H9 (cell line): ENCODE measurements at regions not wholly inside any gene's neighbourhood (a gene's known extent, or its start where the extent isn't known, plus 50 kb on each side); places are given as distances from the start of the nearest gene placed in this dataset.
A peak's percentile ranks its signal among the peaks of the same experiment; 100 is the strongest.

Experiments
- DNase-seq: peaks from one replicate; pipeline ENCODE4 v3.0.0-alpha.2; 2017
- H2AFZ ChIP-seq: one replicate; pipeline ENCODE4 v1.6.1; 2013; ENCODE audit warnings: mild to moderate bottlenecking, low read length, control low read depth, moderate library complexity
- H2AK5ac ChIP-seq: 2 replicates; pipeline ENCODE4 v1.6.1; 2013; ENCODE audit warnings: low read length, control low read depth, mixed read lengths; ENCODE audit not compliant: insufficient read length
- H2BK120ac ChIP-seq: one replicate; pipeline ENCODE4 v1.6.1; 2013; ENCODE audit warnings: low read depth, mild to moderate bottlenecking, low read length, control low read depth, inconsistent platforms; ENCODE audit not compliant: poor library complexity, severe bottlenecking
- H2BK12ac ChIP-seq: 2 replicates; pipeline ENCODE4 v1.6.1; 2013; ENCODE audit warnings: low read length, control low read depth, mixed read lengths, low read depth; ENCODE audit not compliant: insufficient read length
- H2BK15ac ChIP-seq: 2 replicates; pipeline ENCODE4 v1.6.1; 2013; ENCODE audit warnings: low read depth, low read length, control low read depth
- H2BK20ac ChIP-seq: one replicate; pipeline ENCODE4 v1.6.1; 2013; ENCODE audit warnings: low read depth, mild to moderate bottlenecking, low read length, control low read depth, inconsistent platforms; ENCODE audit not compliant: poor library complexity, severe bottlenecking
- H2BK5ac ChIP-seq: 2 replicates; pipeline ENCODE4 v1.6.1; 2013; ENCODE audit warnings: low read length, control low read depth, mixed read lengths; ENCODE audit not compliant: insufficient read length
- H3K14ac ChIP-seq: 2 replicates; pipeline ENCODE4 v1.6.1; 2013; ENCODE audit warnings: low read length, control low read depth; ENCODE audit not compliant: insufficient read depth
- H3K18ac ChIP-seq: 2 replicates; pipeline ENCODE4 v1.6.1; 2013; ENCODE audit warnings: low read depth, mild to moderate bottlenecking, mixed read lengths, low read length, control low read depth; ENCODE audit not compliant: insufficient read length
- H3K23ac ChIP-seq: 2 replicates; pipeline ENCODE4 v1.6.1; 2013; ENCODE audit warnings: low read length, control low read depth, mixed read lengths, low read depth; ENCODE audit not compliant: insufficient read length
- H3K23me2 ChIP-seq: 2 replicates; pipeline ENCODE4 v1.6.1; 2013; ENCODE audit warnings: low read depth, mild to moderate bottlenecking, mixed read lengths, low read length, control low read depth; ENCODE audit not compliant: insufficient read length, poor library complexity, severe bottlenecking
- H3K27ac ChIP-seq: 2 replicates; pipeline ENCODE4 v1.5.1; 2013; ENCODE audit warnings: low read length, control low read depth, mixed read lengths, low read depth; ENCODE audit not compliant: insufficient read length
- H3K27me3 ChIP-seq: 2 replicates; pipeline ENCODE4 v1.6.1; 2013; ENCODE audit warnings: low read length, control low read depth, inconsistent platforms; ENCODE audit not compliant: insufficient read depth
- H3K4ac ChIP-seq: 2 replicates; pipeline ENCODE4 v1.6.1; 2013; ENCODE audit warnings: low read depth, mild to moderate bottlenecking, control low read depth, inconsistent platforms, low read length, moderate library complexity
- H3K4me1 ChIP-seq: 2 replicates; pipeline ENCODE4 v1.6.1; 2013; ENCODE audit warnings: low read length, control low read depth, inconsistent platforms; ENCODE audit not compliant: insufficient read depth
- H3K4me2 ChIP-seq: 2 replicates; pipeline ENCODE4 v1.6.1; 2013; ENCODE audit warnings: low read length, control low read depth, mixed read lengths; ENCODE audit not compliant: insufficient read length, insufficient read depth
- H3K56ac ChIP-seq: 2 replicates; pipeline ENCODE4 v1.6.1; 2013; ENCODE audit warnings: low read depth, mild to moderate bottlenecking, mixed read lengths, low read length, control low read depth; ENCODE audit not compliant: insufficient read length
- H3K79me1 ChIP-seq: 2 replicates; pipeline ENCODE4 v1.6.1; 2013; ENCODE audit warnings: low read depth, mild to moderate bottlenecking, moderate library complexity, low read length, control low read depth, inconsistent platforms; ENCODE audit not compliant: insufficient read depth, poor library complexity, severe bottlenecking
- H3K79me2 ChIP-seq: 2 replicates; pipeline ENCODE4 v1.6.1; 2013; ENCODE audit warnings: low read length, control low read depth, inconsistent platforms; ENCODE audit not compliant: insufficient read depth
- H3K9ac ChIP-seq: 2 replicates; pipeline ENCODE4 v1.6.1; 2013; ENCODE audit warnings: low read length, control low read depth, mixed read lengths; ENCODE audit not compliant: insufficient read length; ENCODE audit errors: extremely low read depth
- H3K9me3 ChIP-seq: one replicate; pipeline ENCODE4 v1.6.1; 2013; ENCODE audit warnings: low read depth, low read length, inconsistent platforms; ENCODE audit not compliant: control insufficient read depth
- H3T11ph ChIP-seq: one replicate; pipeline ENCODE4 v1.6.1; 2013; ENCODE audit warnings: mild to moderate bottlenecking, low read length, control low read depth, inconsistent platforms
- H4K20me1 ChIP-seq: one replicate; pipeline ENCODE4 v1.6.1; 2013; ENCODE audit not compliant: control insufficient read depth, insufficient read length, insufficient read depth
- H4K5ac ChIP-seq: 2 replicates; pipeline ENCODE4 v1.6.1; 2013; ENCODE audit warnings: low read depth, mild to moderate bottlenecking, mixed read lengths, low read length, control low read depth; ENCODE audit not compliant: insufficient read length
- H4K8ac ChIP-seq: replicated peaks from 2 replicates; pipeline ENCODE4 v1.6.1; 2013; ENCODE audit warnings: low read length, control low read depth, mixed read lengths, low read depth; ENCODE audit not compliant: insufficient read length
- H4K91ac ChIP-seq: 2 replicates; pipeline ENCODE4 v1.6.1; 2013; ENCODE audit warnings: low read depth, mild to moderate bottlenecking, moderate library complexity, mixed read lengths, low read length, control low read depth; ENCODE audit not compliant: insufficient read length
- H3K27ac Mint-ChIP-seq, 3 experiments: 2 replicates in 2 of 3; 3 replicates in 1 of 3; pipeline ENCODE4 v1.8.0; 2020 to 2021; ENCODE audit warnings: mixed read lengths in 3 of 3, mild to moderate bottlenecking in 1 of 3, moderate library complexity in 1 of 3
- H3K27me3 Mint-ChIP-seq: 2 replicates; pipeline ENCODE4 v1.8.0; 2021; ENCODE audit warnings: low read depth, mild to moderate bottlenecking, moderate library complexity, mixed read lengths
- H3K36me3 Mint-ChIP-seq, 3 experiments: 2 replicates in 2 of 3; 3 replicates in 1 of 3; pipeline ENCODE4 v1.8.0; 2020 to 2021; ENCODE audit warnings: low read depth in 3 of 3, mixed read lengths in 3 of 3; ENCODE audit not compliant: insufficient read depth in 1 of 3
- H3K4me1 Mint-ChIP-seq, 2 experiments: 2 replicates each; pipeline ENCODE4 v1.8.0; 2020; ENCODE audit warnings: mixed read lengths in 2 of 2
- H3K4me3 Mint-ChIP-seq, 2 experiments: 2 replicates in 1 of 2; 3 replicates in 1 of 2; pipeline ENCODE4 v1.8.0; 2020 to 2021; ENCODE audit warnings: mild to moderate bottlenecking in 2 of 2, mixed read lengths in 2 of 2, moderate library complexity in 1 of 2
- H3K9me3 Mint-ChIP-seq, 2 experiments: 2 replicates in 1 of 2; 3 replicates in 1 of 2; pipeline ENCODE4 v1.8.0; 2020; ENCODE audit warnings: mild to moderate bottlenecking in 2 of 2, mixed read lengths in 2 of 2, moderate library complexity in 1 of 2
- WGBS: extraction: QIAGEN DNeasy Blood & Tissue Kit; methylation state at CpG from one replicate; pipeline ENCODE4 v1.1.7; 2013; ENCODE audit warnings: missing lambda C conversion rate, low lambda C conversion rate, mixed read lengths; ENCODE audit not compliant: insufficient read length; ENCODE audit errors: extremely low coverage; 5-methylcytosine and 5-hydroxymethylcytosine counted together
- TF ChIP-seq, protein P1 (sequence below): fragments of 200-600 bp; sonication (generic); conservative IDR thresholded peaks from 3 replicates; pipeline ENCODE4 v1.8.0; 2021; ENCODE audit warnings: antibody characterized with exemption, mild to moderate bottlenecking

DNA sequence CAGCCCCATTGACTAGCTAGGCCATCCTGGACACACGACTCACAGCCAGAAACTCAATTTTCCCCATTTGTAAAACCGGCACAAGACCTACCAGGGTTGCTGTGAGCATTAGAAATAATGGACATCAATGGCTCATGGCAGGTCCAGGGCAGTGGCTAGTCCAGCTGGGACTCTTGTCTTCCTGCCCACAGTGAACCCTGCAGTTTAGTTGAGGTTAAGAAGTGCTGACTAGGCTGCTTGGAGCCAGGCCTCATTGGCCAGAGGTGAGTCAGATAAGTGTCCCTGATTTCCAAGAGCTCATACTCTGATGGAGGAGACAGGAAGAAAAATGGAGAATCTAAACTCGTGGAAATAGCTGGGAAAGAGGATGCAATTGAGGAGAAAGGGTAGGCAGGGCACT lies 123.4 kb upstream of the ZNF92 start:
- H3K9me3 ChIP-seq, result no peaks in the 10 kb centered on the region
- H2AK5ac ChIP-seq, result no peak overlapping the region
- H3K27ac Mint-ChIP-seq, result no peak overlapping the region
- no peak overlapping the region for H4K8ac ChIP-seq
- H3K27me3 Mint-ChIP-seq, result no peaks in the 10 kb centered on the region; the same call in 1 of the 2 replicates
- no peak overlapping the region for H3K18ac ChIP-seq
- no peaks in the 10 kb centered on the region for H3K79me1 ChIP-seq
- H4K5ac ChIP-seq, result no peak overlapping the region
- no peak overlapping the region for H3K14ac ChIP-seq
- H3K9me3 Mint-ChIP-seq, result no peaks in the 10 kb centered on the region
- H3K23me2 ChIP-seq, result peaks cover 5% of the 10 kb centered on the region
- TF ChIP-seq, protein P1, sequence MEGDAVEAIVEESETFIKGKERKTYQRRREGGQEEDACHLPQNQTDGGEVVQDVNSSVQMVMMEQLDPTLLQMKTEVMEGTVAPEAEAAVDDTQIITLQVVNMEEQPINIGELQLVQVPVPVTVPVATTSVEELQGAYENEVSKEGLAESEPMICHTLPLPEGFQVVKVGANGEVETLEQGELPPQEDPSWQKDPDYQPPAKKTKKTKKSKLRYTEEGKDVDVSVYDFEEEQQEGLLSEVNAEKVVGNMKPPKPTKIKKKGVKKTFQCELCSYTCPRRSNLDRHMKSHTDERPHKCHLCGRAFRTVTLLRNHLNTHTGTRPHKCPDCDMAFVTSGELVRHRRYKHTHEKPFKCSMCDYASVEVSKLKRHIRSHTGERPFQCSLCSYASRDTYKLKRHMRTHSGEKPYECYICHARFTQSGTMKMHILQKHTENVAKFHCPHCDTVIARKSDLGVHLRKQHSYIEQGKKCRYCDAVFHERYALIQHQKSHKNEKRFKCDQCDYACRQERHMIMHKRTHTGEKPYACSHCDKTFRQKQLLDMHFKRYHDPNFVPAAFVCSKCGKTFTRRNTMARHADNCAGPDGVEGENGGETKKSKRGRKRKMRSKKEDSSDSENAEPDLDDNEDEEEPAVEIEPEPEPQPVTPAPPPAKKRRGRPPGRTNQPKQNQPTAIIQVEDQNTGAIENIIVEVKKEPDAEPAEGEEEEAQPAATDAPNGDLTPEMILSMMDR, result no peak
- no peaks in the 10 kb centered on the region; a peak in 1 of 7 replicates for H3K36me3 Mint-ChIP-seq
- H3K4me1 ChIP-seq, result no peaks in the 10 kb centered on the region; the same call in 1 of the 2 replicates
- no peak overlapping the region for H2BK15ac ChIP-seq
- no peak for DNase-seq
- H2BK120ac ChIP-seq, result no peak overlapping the region
- H3K79me2 ChIP-seq, result no peaks in the 10 kb centered on the region
- H2BK5ac ChIP-seq, result no peak overlapping the region
- WGBS, result no CpG with 5 or more reads among the region's 3 CpGs
- H3K9ac ChIP-seq, result no peak overlapping the region
- no peak overlapping the region for H2BK12ac ChIP-seq
- no peaks in the 10 kb centered on the region for H4K20me1 ChIP-seq
- H3K23ac ChIP-seq, result no peak overlapping the region
- no peak overlapping the region for H3K56ac ChIP-seq
- 0 out of 5 replicates have a peak overlapping the region, but pooled peaks of 1 of the 2 experiments have one; percentile 1 for H3K4me3 Mint-ChIP-seq
- no peak overlapping the region for H3T11ph ChIP-seq
- peaks cover 19 to 23% of the 10 kb centered on the region in 2 experiments for H3K4me1 Mint-ChIP-seq
- H2BK20ac ChIP-seq, result no peak overlapping the region
- H3K27me3 ChIP-seq, result no peaks in the 10 kb centered on the region
- no peak overlapping the region for H3K4ac ChIP-seq
- H4K91ac ChIP-seq, result no peak overlapping the region
- peak overlapping the region; percentile 5 for H3K4me2 ChIP-seq
- H2AFZ ChIP-seq, result no peak overlapping the region
- H3K27ac ChIP-seq, result no peak overlapping the region
